Vagina (tissue), 2 donors: ENCODE measurements at regions not wholly inside any gene's neighbourhood (a gene's known extent, or its start where the extent isn't known, plus 50 kb on each side); places are given as distances from the start of the nearest gene placed in this dataset.

Experiments
- CTCF ChIP-seq, 3 experiments: fragments of 450-650 bp in 2 of 3; fragments of 200-600 bp in 1 of 3; sonication (generic) in 1 of 3; IDR thresholded peaks; one replicate each; pipeline ENCODE4 v1.5.1; 2017 to 2019; ENCODE audit warnings: antibody characterized with exemption in 3 of 3, mild to moderate bottlenecking in 2 of 3, moderate library complexity in 2 of 3
- POLR2A ChIP-seq, 2 donors: fragments of 450-650 bp; IDR thresholded peaks; one replicate each; pipeline ENCODE4 v1.6.1; 2017; ENCODE audit warnings: antibody characterized with exemption in 2 of 2, mild to moderate bottlenecking in 2 of 2, moderate library complexity in 2 of 2
- POLR2AphosphoS5 ChIP-seq, 2 donors: sonication (generic); formaldehyde crosslinking; IDR thresholded peaks; one replicate each; pipeline ENCODE4 v1.9.0; 2017; ENCODE audit warnings: antibody characterized with exemption in 2 of 2, mild to moderate bottlenecking in 2 of 2, low read depth in 1 of 2; ENCODE audit not compliant: insufficient read depth in 1 of 2

GRCh38 chr12:72815421-72815820 is 543.3 kb downstream of the TRHDE start:
- TF ChIP-seq CTCF (IDR thresholded peaks at IDR 0.05) = no peak
- no peak for TF ChIP-seq POLR2AphosphoS5 (IDR thresholded peaks at IDR 0.05; ENCODE audit: insufficient read depth in 1 of 2, low read depth in 1 of 2)
- TF ChIP-seq POLR2A (IDR thresholded peaks at IDR 0.05) = no peak
